ENCODE measurements at regions not wholly inside any gene's neighbourhood (a gene's known extent, or its start where the extent isn't known, plus 50 kb on each side); places are given as distances from the start of the nearest gene placed in this dataset.

- H3K4me3 ChIP-seq (replicated peaks in 1 of 3): no peak overlapping the region
- WGBS, 2 donors: 69 to 73% methylated on average over 2 of the region's 2 CpGs
- no peak overlapping the region for H3K27ac ChIP-seq
- no peaks in the 10 kb centered on the region for H3K4me1 ChIP-seq
- TF ChIP-seq CTCF (IDR thresholded peaks at IDR 0.05) (no peak), POLR2A (IDR thresholded peaks at IDR 0.05) (no peak)
- H3K36me3 ChIP-seq: no peaks in the 10 kb centered on the region
- intact Hi-C loops (cut with DNase I): no loop called here
- H3K9me3 ChIP-seq: no peaks in the 10 kb centered on the region
- H3K27me3 ChIP-seq: no peaks in the 10 kb centered on the region
- no peak for DNase-seq
These were observed 370.9 kb upstream of the WWC1 start for GRCh38 chr5:167920589-167920988.

GRCh38 chr5:167921796-167922195 lies 369.6 kb upstream of the WWC1 start:
- DNase-seq: no peak
- intact Hi-C loops (cut with DNase I): no loop called here

GRCh38 chr5:167923396-167923795 lies 368.0 kb upstream of the WWC1 start:
- WGBS, 2 donors: 88 to 92% methylated on average over 4 of the region's 4 CpGs
- TF ChIP-seq CTCF (IDR thresholded peaks at IDR 0.05) (no peak), POLR2A (IDR thresholded peaks at IDR 0.05) (no peak)
- no peaks in the 10 kb centered on the region for H3K9me3 ChIP-seq

More at GRCh38 chr5:167921796-167922195, 369.6 kb upstream of the WWC1 start:
- H3K36me3 ChIP-seq: no peaks in the 10 kb centered on the region
- H3K9me3 ChIP-seq: no peaks in the 10 kb centered on the region
- TF ChIP-seq POLR2A (IDR thresholded peaks at IDR 0.05) (no peak), CTCF (IDR thresholded peaks at IDR 0.05) (no peak)
- H3K4me1 ChIP-seq: no peaks in the 10 kb centered on the region
- H3K27ac ChIP-seq: no peak overlapping the region
- H3K27me3 ChIP-seq: no peaks in the 10 kb centered on the region
- no peak overlapping the region for H3K4me3 ChIP-seq (replicated peaks in 1 of 3)

GRCh38 chr5:167929841-167930240 lies 361.6 kb upstream of the WWC1 start:
- Histone ChIP-seq H3K36me3 (no peaks in the 10 kb centered on the region), H3K4me3 (replicated peaks in 1 of 3) (no peak overlapping the region), H3K27ac (no peak overlapping the region), H3K9me3 (no peaks in the 10 kb centered on the region), H3K27me3 (no peaks in the 10 kb centered on the region), H3K4me1 (no peaks in the 10 kb centered on the region)
- 87 to 88% methylated on average over 3 of the region's 3 CpGs for WGBS, 2 donors
- intact Hi-C loops (cut with DNase I): no loop called here
- DNase-seq: no peak
- no peak for TF ChIP-seq POLR2A (IDR thresholded peaks at IDR 0.05)
- TF ChIP-seq CTCF (IDR thresholded peaks at IDR 0.05): no peak

More at GRCh38 chr5:167923396-167923795, 368.0 kb upstream of the WWC1 start:
- intact Hi-C loops (cut with DNase I): no loop called here
- Histone ChIP-seq H3K36me3 (no peaks in the 10 kb centered on the region), H3K27me3 (no peaks in the 10 kb centered on the region), H3K4me3 (replicated peaks in 1 of 3) (no peak overlapping the region), H3K4me1 (no peaks in the 10 kb centered on the region), H3K27ac (no peak overlapping the region)
- no peak for DNase-seq

- no peak for TF ChIP-seq POLR2A (IDR thresholded peaks at IDR 0.05)
- no peak for TF ChIP-seq CTCF (IDR thresholded peaks at IDR 0.05)
- 58 to 74% methylated on average over 14 to 15 of the region's 15 CpGs for WGBS, 2 donors
- Histone ChIP-seq H3K27me3 (no peaks in the 10 kb centered on the region), H3K36me3 (no peaks in the 10 kb centered on the region), H3K4me1 (no peaks in the 10 kb centered on the region), H3K4me3 (replicated peaks in 1 of 3) (no peak overlapping the region), H3K27ac (no peak overlapping the region), H3K9me3 (no peaks in the 10 kb centered on the region)
- intact Hi-C loops (cut with DNase I): no loop called here
- no peak for DNase-seq
These were observed 356.9 kb upstream of the WWC1 start for GRCh38 chr5:167934551-167934971.

Data from thyroid gland (tissue), 4 donors.